Trophoblast cell (in vitro differentiated cells and primary cell): ENCODE measurements at regions not wholly inside any gene's neighbourhood (a gene's known extent, or its start where the extent isn't known, plus 50 kb on each side); places are given as distances from the start of the nearest gene placed in this dataset.

Experiments
- DNase-seq, 2 donors: peaks; one replicate each; pipeline ENCODE4 v3.0.0-alpha.2; 2016
- H2AFZ ChIP-seq: 2 replicates; pipeline ENCODE4 v1.6.1; 2013; ENCODE audit warnings: low read length, moderate library complexity, mild to moderate bottlenecking; ENCODE audit not compliant: insufficient read depth, poor library complexity
- H2AK5ac ChIP-seq: 2 replicates; pipeline ENCODE4 v1.6.1; 2013; ENCODE audit warnings: mild to moderate bottlenecking, low read length
- H2BK120ac ChIP-seq: 2 replicates; pipeline ENCODE4 v1.6.1; 2013; ENCODE audit warnings: low read length, mild to moderate bottlenecking, moderate library complexity; ENCODE audit not compliant: insufficient read depth, poor library complexity
- H2BK12ac ChIP-seq: 2 replicates; pipeline ENCODE4 v1.6.1; 2013; ENCODE audit warnings: mild to moderate bottlenecking, low read length, moderate library complexity
- H2BK5ac ChIP-seq: 2 replicates; pipeline ENCODE4 v1.6.1; 2013; ENCODE audit warnings: low read length, low read depth, moderate library complexity, mild to moderate bottlenecking; ENCODE audit not compliant: poor library complexity
- H3K14ac ChIP-seq: 2 replicates; pipeline ENCODE4 v1.6.1; 2013; ENCODE audit warnings: mild to moderate bottlenecking, low read length
- H3K18ac ChIP-seq: 2 replicates; pipeline ENCODE4 v1.6.1; 2013; ENCODE audit warnings: mild to moderate bottlenecking, low read length
- H3K23ac ChIP-seq: 2 replicates; pipeline ENCODE4 v1.6.1; 2013; ENCODE audit warnings: low read length
- H3K27ac ChIP-seq: 2 replicates; pipeline ENCODE4 v1.5.1; 2013; ENCODE audit warnings: low read depth, mild to moderate bottlenecking, inconsistent platforms, low read length, moderate library complexity
- H3K27me3 ChIP-seq: 2 replicates; pipeline ENCODE4 v1.6.1; 2013; ENCODE audit warnings: inconsistent platforms, mild to moderate bottlenecking, low read length, moderate library complexity; ENCODE audit not compliant: insufficient read depth
- H3K36me3 ChIP-seq, 2 experiments: 1 replicate in 1 of 2; 2 replicates in 1 of 2; pipeline ENCODE4 v1.6.1; 2013; ENCODE audit warnings: low read length in 2 of 2, mild to moderate bottlenecking in 2 of 2, moderate library complexity in 1 of 2; ENCODE audit not compliant: insufficient read depth in 2 of 2, control insufficient read depth in 1 of 2
- H3K4ac ChIP-seq: 2 replicates; pipeline ENCODE4 v1.6.1; 2013; ENCODE audit warnings: low read depth, mild to moderate bottlenecking, low read length, moderate library complexity
- H3K4me1 ChIP-seq, 2 experiments: 1 replicate in 1 of 2; 2 replicates in 1 of 2; pipeline ENCODE4 v1.6.1; 2013; ENCODE audit warnings: low read length in 2 of 2, mild to moderate bottlenecking in 2 of 2, moderate library complexity in 1 of 2; ENCODE audit not compliant: insufficient read depth in 2 of 2, control insufficient read depth in 1 of 2
- H3K4me2 ChIP-seq: 2 replicates; pipeline ENCODE4 v1.6.1; 2013; ENCODE audit warnings: inconsistent platforms, mild to moderate bottlenecking, low read length, moderate library complexity
- H3K4me3 ChIP-seq: 2 replicates; pipeline ENCODE4 v1.5.1; 2013; ENCODE audit warnings: mild to moderate bottlenecking, low read depth, low read length, inconsistent platforms
- H3K79me1 ChIP-seq: one replicate; pipeline ENCODE4 v1.6.1; 2013; ENCODE audit warnings: low read length
- H3K79me2 ChIP-seq: 2 replicates; pipeline ENCODE4 v1.6.1; 2013; ENCODE audit warnings: low read length, mild to moderate bottlenecking; ENCODE audit not compliant: control insufficient read depth, insufficient read depth, poor library complexity
- H3K9ac ChIP-seq: 2 replicates; pipeline ENCODE4 v1.6.1; 2013; ENCODE audit warnings: mild to moderate bottlenecking, low read length
- H3K9me3 ChIP-seq: 2 replicates; pipeline ENCODE4 v1.6.1; 2013; ENCODE audit warnings: low read depth, mild to moderate bottlenecking, control low read depth, inconsistent platforms, low read length; ENCODE audit not compliant: insufficient read depth
- H4K12ac ChIP-seq: 2 replicates; pipeline ENCODE4 v1.6.1; 2013; ENCODE audit warnings: low read depth, mild to moderate bottlenecking, low read length, moderate library complexity
- H4K8ac ChIP-seq: 2 replicates; pipeline ENCODE4 v1.6.1; 2013; ENCODE audit warnings: low read depth, mild to moderate bottlenecking, low read length, moderate library complexity
- H4K91ac ChIP-seq: one replicate; pipeline ENCODE4 v1.6.1; 2013; ENCODE audit warnings: low read depth, mild to moderate bottlenecking, low read length, moderate library complexity
- WGBS: extraction: QIAGEN DNeasy Blood & Tissue Kit; methylation state at CpG from one replicate; pipeline ENCODE4 v1.1.7; 2013; ENCODE audit warnings: missing lambda C conversion rate; ENCODE audit not compliant: insufficient read length, insufficient coverage; ENCODE audit errors: extremely low coverage; 5-methylcytosine and 5-hydroxymethylcytosine counted together

DNA sequence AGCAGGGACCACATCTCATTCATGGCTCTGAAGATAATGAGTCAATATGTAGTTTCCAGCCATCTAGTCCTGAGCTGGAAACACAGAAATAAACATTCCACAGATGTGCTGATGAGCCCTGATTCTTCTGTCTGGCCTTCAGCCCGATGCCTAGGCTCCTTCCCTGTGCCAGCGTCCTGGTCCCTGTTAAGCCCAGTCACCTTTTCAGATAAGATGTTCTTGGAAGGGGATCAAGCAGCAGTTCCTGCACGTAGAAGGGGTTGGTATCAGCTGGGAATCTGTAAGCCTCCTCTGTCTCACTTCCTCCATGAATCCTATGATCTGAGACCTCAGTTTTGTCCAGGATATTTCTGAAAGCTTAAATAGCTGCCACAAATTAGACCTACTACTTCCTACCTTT, 149.3 kb downstream of the TTC32 start:
- no peaks in the 10 kb centered on the region for H3K79me1 ChIP-seq
- no peak overlapping the region for H3K9ac ChIP-seq
- H3K9me3 ChIP-seq, result no peaks in the 10 kb centered on the region
- H2AFZ ChIP-seq, result no peak overlapping the region
- no peak overlapping the region for H4K12ac ChIP-seq
- H3K36me3 ChIP-seq, result no peaks in the 10 kb centered on the region
- no peak overlapping the region for H2BK5ac ChIP-seq
- WGBS, result no CpG with 5 or more reads among the region's 3 CpGs
- H2AK5ac ChIP-seq, result no peak overlapping the region
- H3K4me1 ChIP-seq, result peaks cover 0 to 2% of the 10 kb centered on the region in 2 experiments
- no peak overlapping the region for H3K4ac ChIP-seq
- DNase-seq, result no peak
- H2BK120ac ChIP-seq, result no peak overlapping the region
- no peak overlapping the region for H3K27ac ChIP-seq
- no peak overlapping the region for H3K4me3 ChIP-seq
- H3K23ac ChIP-seq, result no peak overlapping the region
- no peak overlapping the region for H2BK12ac ChIP-seq
- no peak overlapping the region for H3K4me2 ChIP-seq
- H4K91ac ChIP-seq, result no peak overlapping the region
- H3K14ac ChIP-seq, result no peak overlapping the region
- H3K18ac ChIP-seq, result no peak overlapping the region
- H3K79me2 ChIP-seq, result no peaks in the 10 kb centered on the region
- no peak overlapping the region for H4K8ac ChIP-seq
- no peaks in the 10 kb centered on the region for H3K27me3 ChIP-seq

DNA sequence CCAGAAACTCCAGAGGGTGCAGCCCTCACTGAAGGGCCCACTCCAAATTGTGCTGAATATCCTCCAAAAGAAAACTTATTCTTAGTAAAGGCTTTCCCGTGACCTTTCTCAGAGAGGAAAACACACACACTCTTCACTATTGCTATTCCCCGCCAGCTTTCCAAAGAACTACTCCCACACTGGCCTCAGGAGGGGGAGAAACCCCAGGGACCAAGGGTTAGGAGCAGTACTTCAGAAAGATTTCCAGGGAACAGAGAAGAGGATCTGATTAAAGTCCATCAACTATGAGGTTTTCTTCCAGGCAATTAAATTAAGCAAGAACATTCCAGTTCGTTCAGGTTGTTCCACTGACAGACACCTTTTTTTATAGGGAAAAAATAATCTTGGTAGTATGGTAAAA, 150.2 kb downstream of the TTC32 start:
- Histone ChIP-seq H2BK120ac (no peak overlapping the region), H3K27ac (no peak overlapping the region), H3K9ac (no peak overlapping the region), H4K91ac (no peak overlapping the region), H3K79me1 (no peaks in the 10 kb centered on the region), H3K4me1 (peaks cover 0 to 2% of the 10 kb centered on the region in 2 experiments), H4K8ac (no peak overlapping the region), H3K14ac (no peak overlapping the region), H2BK12ac (no peak overlapping the region), H3K4ac (no peak overlapping the region), H4K12ac (no peak overlapping the region), H3K79me2 (no peaks in the 10 kb centered on the region), H3K36me3 (no peaks in the 10 kb centered on the region), H2AK5ac (no peak overlapping the region), H2AFZ (no peak overlapping the region), H3K27me3 (no peaks in the 10 kb centered on the region), H3K18ac (no peak overlapping the region), H3K9me3 (no peaks in the 10 kb centered on the region), H2BK5ac (no peak overlapping the region), H3K23ac (no peak overlapping the region), H3K4me2 (no peak overlapping the region), H3K4me3 (no peak overlapping the region)
- WGBS, result no CpG with 5 or more reads among the region's 3 CpGs
- no peak for DNase-seq

DNA sequence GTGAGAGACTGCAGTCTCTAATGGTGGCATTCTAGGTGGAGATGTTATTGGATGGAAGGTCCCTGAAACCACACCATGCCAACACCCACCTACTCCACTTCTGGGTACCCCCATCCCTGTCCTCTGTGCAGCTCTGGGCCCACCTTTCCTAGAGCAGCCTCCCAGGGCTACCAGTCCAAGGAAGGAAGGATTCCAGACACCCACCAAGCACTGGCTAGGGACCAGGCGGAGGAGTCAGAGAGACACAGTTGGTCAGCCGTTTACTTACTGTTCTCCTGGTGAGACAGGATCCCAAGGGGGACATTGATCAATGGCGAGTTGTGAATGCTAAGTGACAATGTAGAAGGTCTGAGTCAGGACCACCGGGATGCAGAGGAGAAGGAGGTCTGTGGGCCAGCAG, 151.6 kb downstream of the TTC32 start:
- Histone ChIP-seq H3K4ac (no peak overlapping the region), H3K27me3 (no peaks in the 10 kb centered on the region), H3K27ac (no peak overlapping the region), H3K36me3 (no peaks in the 10 kb centered on the region), H3K79me1 (no peaks in the 10 kb centered on the region), H3K4me2 (no peak overlapping the region), H3K14ac (no peak overlapping the region), H3K18ac (no peak overlapping the region), H2AK5ac (no peak overlapping the region), H4K12ac (no peak overlapping the region), H2BK120ac (no peak overlapping the region), H3K9ac (no peak overlapping the region), H2AFZ (no peak overlapping the region), H3K9me3 (no peaks in the 10 kb centered on the region), H3K4me1 (peaks cover 0 to 2% of the 10 kb centered on the region in 2 experiments), H3K79me2 (no peaks in the 10 kb centered on the region), H4K91ac (no peak overlapping the region), H3K4me3 (no peak overlapping the region), H3K23ac (no peak overlapping the region), H2BK5ac (no peak overlapping the region), H4K8ac (no peak overlapping the region), H2BK12ac (no peak overlapping the region)
- no CpG with 5 or more reads among the region's 4 CpGs for WGBS
- DNase-seq, result no peak

DNA sequence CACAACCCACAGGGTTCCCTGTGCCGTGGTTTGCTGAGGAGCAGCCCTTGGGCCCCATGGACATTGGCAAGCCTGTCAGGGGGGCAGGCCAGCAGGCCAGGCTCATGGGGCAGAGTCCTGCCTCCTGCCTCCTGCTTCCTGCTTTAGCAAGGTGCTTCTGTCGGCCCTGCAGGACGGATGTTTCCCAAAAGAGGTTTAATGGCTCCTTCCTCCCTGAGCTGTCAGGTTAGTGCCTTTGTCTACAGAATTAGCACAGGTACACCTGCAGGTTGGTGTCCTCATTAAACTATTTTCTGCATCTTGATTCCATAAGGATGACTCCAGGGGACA, 152.3 kb downstream of the TTC32 start:
- H3K9me3 ChIP-seq, result no peaks in the 10 kb centered on the region
- no peak overlapping the region for H3K18ac ChIP-seq
- H4K8ac ChIP-seq, result no peak overlapping the region
- no peaks in the 10 kb centered on the region for H3K36me3 ChIP-seq
- peaks cover 0 to under 1% of the 10 kb centered on the region in 2 experiments for H3K4me1 ChIP-seq
- no peak overlapping the region for H3K4ac ChIP-seq
- no peak overlapping the region for H3K9ac ChIP-seq
- H2BK5ac ChIP-seq, result no peak overlapping the region
- H3K79me2 ChIP-seq, result no peaks in the 10 kb centered on the region
- H3K27ac ChIP-seq, result no peak overlapping the region
- H3K4me3 ChIP-seq, result no peak overlapping the region
- DNase-seq, result no peak
- no peak overlapping the region for H3K4me2 ChIP-seq
- H3K27me3 ChIP-seq, result no peaks in the 10 kb centered on the region
- no peak overlapping the region for H4K91ac ChIP-seq
- no peaks in the 10 kb centered on the region for H3K79me1 ChIP-seq
- WGBS, result no CpG with 5 or more reads among the region's 3 CpGs
- no peak overlapping the region for H3K14ac ChIP-seq
- no peak overlapping the region for H2BK120ac ChIP-seq
- no peak overlapping the region for H2BK12ac ChIP-seq
- H2AK5ac ChIP-seq, result no peak overlapping the region
- H2AFZ ChIP-seq, result no peak overlapping the region
- H3K23ac ChIP-seq, result no peak overlapping the region
- no peak overlapping the region for H4K12ac ChIP-seq
